GM21576 (cell line): ENCODE measurements at regions not wholly inside any gene's neighbourhood (a gene's known extent, or its start where the extent isn't known, plus 50 kb on each side); places are given as distances from the start of the nearest gene placed in this dataset.

ENCODE experiments used
- ATAC-seq: cut with Tn5 transposase; IDR thresholded peaks from one replicate; pipeline ENCODE4 v1.9.1; 2021; ENCODE audit warnings: mild to moderate bottlenecking, moderate library complexity; ENCODE audit not compliant: unreplicated experiment

DNA sequence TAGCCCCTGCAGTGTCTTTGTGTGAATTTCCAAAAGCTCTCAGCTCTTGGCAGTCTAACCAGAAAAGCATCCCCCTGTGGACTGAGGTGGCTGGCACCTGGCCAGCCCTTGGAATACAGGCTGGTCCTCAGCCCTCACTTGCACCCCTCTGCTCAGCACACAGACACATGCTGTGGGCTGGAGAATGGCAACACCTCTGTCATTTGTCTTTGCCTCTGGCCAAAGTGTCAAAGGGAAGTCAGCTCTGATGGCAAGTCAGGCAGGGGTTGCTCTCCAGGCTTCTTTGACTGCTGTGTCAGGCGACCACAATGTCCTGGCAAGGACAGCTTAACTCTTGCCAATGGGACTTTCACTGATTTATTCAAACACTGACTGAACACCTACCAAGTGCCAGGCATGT is 724.8 kb downstream of the INHBA start:
- ATAC-seq = no peak

- ATAC-seq = no peak
These were observed 725.4 kb downstream of the INHBA start for GRCh38 chr7:40977533-40977932.

GRCh38 chr7:40972426-40972825 is 730.5 kb downstream of the INHBA start:
- no peak for ATAC-seq

DNA sequence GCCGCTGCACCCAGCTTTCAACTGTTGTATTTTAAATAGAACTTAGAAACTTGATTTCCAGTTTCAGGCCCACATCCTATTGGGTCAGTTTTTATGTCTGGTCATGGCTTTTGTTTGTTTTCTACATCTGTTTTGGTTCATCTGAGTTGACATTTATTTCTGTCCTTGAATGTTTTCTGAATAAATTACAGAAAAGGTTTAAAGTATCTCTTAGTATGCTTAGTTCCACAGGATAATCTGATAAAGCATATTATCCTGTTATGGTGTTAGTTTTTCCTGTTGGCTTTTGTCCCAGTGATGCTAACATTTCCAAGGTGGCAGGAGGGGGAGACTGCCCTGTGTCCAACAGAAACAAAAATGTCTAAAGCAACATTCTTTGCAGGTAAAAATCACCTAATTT is 733.2 kb downstream of the INHBA start:
- no peak for ATAC-seq

DNA sequence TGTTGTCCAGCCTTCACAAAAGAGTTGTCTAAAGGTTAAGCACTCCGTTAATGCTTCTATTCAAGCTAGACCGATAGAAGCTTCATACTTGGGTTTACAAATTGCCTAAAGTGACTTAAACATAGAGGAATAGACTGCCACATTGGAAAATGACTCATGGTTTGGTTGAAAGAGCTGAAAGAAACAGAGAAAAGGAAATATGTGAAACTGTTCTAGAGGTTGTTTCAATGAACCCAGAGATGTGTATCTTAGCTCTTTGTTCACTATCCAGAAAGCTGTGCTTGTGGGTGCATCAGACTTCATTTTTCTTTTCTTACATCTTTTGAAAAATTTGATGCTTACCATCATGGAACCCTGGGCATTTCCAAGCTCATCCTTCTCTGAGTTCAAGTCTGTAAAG is 736.2 kb downstream of the INHBA start:
- ATAC-seq = no peak

- ATAC-seq = no peak
These were observed 737.1 kb downstream of the INHBA start for GRCh38 chr7:40965774-40966173.

- no peak for ATAC-seq
These were observed 737.9 kb downstream of the INHBA start for GRCh38 chr7:40965016-40965415.

GRCh38 chr7:40964610-40965009 is 738.3 kb downstream of the INHBA start:
- ATAC-seq = no peak

DNA sequence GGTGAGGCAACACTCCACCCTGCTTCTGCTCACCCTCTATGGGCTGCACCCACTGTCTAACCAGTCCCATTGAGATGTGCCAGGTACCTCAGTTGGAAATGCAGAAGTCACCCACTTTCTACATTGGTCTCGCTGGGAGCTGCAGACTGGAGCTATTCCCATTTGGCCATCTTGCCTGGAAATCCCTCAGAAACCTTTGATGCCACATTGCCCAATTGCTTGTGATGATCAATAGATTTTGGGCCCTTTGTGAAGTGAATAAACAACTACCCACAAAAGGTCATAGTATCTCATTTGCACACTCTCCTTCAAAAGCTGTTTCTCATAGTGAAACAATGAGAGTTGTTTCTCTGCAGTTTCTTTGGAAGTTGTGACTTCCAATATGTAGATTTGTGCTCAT is 742.9 kb downstream of the INHBA start:
- no peak for ATAC-seq

DNA sequence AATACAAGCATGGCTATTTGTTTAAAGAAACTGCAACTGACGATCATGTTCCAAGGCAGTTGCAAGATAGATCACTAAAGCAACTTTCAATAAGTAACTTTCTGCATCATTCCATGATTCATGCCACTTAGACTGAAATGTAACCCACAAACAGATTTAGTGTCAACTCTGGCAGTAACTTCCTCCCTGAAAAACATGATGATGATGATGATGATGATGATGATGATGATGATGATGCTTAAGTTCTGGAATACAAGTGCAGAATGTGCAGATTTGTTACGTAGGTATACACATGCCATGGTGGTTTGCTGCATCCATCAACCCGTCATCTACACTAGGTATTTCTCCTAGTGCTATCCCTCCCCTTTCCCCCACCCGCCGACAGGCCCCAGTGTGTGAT is 754.7 kb downstream of the INHBA start:
- no peak for ATAC-seq

GRCh38 chr7:40947566-40947965 is 755.3 kb downstream of the INHBA start:
- ATAC-seq = no peak

- ATAC-seq = no peak
These were observed 756.3 kb downstream of the INHBA start for GRCh38 chr7:40946549-40946948.

DNA sequence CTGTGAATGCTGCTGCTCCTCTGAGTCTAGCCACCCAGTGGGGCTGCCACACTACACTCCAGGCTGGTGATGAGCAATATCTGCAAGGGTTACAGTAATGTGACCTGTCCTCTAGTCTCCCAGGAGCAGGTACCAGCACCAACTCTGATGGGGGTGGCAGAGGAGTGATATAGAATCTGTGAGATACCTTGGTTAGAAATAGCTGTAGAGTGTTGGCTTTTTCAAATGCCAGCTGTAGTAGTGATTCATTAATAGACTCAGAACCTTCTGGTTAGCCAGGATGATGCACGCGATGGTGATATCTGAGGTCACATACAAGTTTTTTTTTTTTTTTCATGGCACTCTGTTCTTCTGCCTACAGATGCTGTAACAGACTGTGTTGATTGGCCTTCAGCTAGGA is 757.1 kb downstream of the INHBA start:
- no peak for ATAC-seq

DNA sequence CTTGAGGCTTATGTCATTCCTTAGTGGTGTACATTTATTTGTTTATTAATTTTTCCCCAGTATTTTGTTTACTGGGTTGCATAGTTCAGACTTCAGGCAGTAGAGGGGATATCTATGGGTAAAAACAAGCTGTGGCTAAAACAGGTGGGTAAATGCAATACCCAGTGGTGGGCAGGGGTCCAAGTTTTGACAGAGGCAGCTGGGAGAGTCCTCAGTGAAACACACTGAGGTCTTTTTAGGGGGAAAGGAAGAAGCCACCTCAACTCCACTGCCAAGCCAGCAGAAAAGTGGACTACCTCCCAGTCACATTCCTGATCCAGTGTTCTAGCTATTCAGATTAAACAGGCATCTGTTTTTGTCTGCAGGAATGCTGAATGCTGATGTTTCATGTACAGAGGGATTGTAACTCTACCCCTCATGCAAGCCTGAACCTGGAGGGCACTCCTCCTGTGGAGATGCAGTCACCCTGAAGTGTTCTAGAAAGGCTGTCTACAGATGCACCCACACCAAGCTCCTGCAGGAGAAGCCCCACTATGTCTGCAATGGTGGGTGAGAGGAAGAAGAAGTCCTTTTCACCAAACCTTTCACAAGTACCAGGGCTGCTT is 757.8 kb downstream of the INHBA start:
- ATAC-seq = no peak

- ATAC-seq = no peak
These were observed 765.0 kb downstream of the INHBA start for GRCh38 chr7:40937879-40938278.

DNA sequence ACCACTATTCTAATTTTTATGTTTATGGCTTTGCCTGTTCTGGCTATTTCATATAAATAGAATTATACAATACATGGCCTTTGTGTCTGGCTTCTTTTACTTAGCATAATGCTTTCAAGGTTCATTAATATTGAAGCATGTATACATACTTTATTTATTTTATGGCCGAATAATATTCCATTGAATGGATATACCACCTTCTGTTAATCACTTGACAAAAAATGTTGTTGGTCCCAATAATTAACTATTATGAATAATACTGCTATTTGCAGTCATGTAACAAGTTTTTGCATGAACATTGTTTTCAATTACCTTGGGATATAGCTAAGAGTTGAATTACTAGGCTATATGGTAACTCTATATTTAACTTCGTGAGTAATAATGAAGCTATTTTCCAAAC is 767.5 kb downstream of the INHBA start:
- ATAC-seq = no peak

GRCh38 chr7:40923626-40924025 is 779.3 kb downstream of the INHBA start:
- ATAC-seq = no peak

- ATAC-seq = no peak
These were observed 780.6 kb downstream of the INHBA start for GRCh38 chr7:40922316-40922670.

DNA sequence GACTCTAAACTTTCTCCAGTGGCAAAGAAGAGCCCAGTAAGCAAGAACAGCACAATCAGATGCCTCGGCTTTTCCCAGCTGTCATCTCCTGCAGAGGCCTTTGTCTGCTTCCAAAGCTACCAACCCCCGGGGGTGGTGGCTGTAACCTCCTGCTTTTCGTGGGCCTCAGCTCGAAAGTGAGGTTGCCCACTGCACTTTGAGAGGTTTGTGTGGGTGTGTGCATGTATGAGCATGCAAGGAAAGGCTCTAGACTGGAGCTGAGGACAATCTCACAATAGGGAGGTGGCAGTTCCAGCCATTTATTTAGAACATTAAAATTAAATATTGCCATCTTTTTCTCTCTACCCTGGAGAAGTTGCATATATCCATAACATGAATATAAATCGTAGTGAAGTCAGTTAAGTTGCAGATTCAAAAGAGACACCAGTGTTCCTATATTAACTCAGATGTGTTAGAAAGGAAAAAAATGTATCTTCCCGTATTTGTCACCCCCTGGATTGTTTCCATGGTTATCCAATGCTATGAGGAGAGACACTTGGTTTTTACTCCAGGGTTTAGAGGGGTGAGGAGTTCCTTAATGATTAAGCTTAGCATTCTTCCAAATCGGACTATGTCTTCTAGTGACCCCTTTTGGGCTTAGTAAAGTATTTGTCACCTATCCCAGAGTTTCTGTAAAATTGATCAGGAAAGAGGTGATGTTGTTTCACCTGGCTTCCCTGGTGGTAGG is 781.1 kb downstream of the INHBA start:
- ATAC-seq = no peak

GRCh38 chr7:40918701-40919271 is 784.0 kb downstream of the SUGCT start:
- no peak for ATAC-seq

- no peak for ATAC-seq
These were observed 782.0 kb downstream of the SUGCT start for GRCh38 chr7:40916813-40917212.

DNA sequence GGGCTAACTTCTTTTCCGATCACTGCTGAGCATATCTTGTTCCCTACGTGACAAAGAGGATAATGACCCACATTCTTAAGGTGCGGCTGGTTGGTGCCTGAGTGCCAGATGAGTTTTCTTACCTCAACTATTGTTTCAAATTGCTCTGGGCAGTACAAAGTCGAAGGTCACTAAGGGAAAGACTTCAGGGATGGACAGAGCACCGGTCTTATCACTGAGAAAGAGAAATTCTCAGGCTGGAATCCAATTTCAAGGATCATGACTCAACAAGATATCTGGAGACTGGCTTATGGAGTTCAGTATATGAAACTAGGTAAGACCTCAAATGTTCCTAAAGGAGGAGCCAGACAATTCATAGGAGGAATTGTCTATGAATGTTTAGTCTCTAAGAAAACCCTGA is 780.3 kb downstream of the SUGCT start:
- no peak for ATAC-seq
